NT2/D1 (cell line): ENCODE measurements at regions not wholly inside any gene's neighbourhood (a gene's known extent, or its start where the extent isn't known, plus 50 kb on each side); places are given as distances from the start of the nearest gene placed in this dataset.

ENCODE experiments used
- SUZ12 ChIP-seq: IDR thresholded peaks from 2 replicates; pipeline ENCODE4 v1.6.1; 2011; ENCODE audit not compliant: insufficient read length, insufficient read depth; ENCODE audit errors: extremely low read depth
- YY1 ChIP-seq: IDR thresholded peaks from 2 replicates; pipeline ENCODE4 v1.6.1; 2011; ENCODE audit not compliant: insufficient read length, insufficient read depth

- TF ChIP-seq YY1 (no peak), SUZ12 (no peak)
These were observed 803.1 kb upstream of the COX7C start for GRCh38 chr5:85814596-85814995.
